HG02938 (cell line): ENCODE measurements at regions not wholly inside any gene's neighbourhood (a gene's known extent, or its start where the extent isn't known, plus 50 kb on each side); places are given as distances from the start of the nearest gene placed in this dataset.

ENCODE experiments used
- ATAC-seq: cut with Tn5 transposase; IDR thresholded peaks from one replicate; pipeline ENCODE4 v1.9.1; 2021; ENCODE audit warnings: mild to moderate bottlenecking, moderate library complexity; ENCODE audit not compliant: unreplicated experiment

DNA sequence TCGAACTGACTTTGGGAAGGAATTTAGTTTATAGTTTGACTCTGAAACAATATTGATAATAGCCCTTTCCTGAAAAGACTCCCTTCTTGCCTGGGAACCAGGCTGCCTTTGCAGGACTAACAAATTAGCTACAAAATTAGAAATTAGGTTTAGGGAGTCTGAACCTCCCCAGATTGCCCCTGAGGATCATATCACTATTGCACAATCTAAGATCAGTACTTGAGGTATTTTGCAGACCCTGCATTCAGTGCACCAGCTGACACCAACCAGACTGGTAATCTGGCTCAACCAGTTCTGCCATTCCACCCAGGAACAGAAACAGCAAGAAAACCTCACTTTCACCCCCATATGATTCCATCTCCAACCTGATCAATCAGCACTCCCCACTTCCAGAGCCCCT is 131.8 kb upstream of the GALNT5 start:
- ATAC-seq, result no peak

DNA sequence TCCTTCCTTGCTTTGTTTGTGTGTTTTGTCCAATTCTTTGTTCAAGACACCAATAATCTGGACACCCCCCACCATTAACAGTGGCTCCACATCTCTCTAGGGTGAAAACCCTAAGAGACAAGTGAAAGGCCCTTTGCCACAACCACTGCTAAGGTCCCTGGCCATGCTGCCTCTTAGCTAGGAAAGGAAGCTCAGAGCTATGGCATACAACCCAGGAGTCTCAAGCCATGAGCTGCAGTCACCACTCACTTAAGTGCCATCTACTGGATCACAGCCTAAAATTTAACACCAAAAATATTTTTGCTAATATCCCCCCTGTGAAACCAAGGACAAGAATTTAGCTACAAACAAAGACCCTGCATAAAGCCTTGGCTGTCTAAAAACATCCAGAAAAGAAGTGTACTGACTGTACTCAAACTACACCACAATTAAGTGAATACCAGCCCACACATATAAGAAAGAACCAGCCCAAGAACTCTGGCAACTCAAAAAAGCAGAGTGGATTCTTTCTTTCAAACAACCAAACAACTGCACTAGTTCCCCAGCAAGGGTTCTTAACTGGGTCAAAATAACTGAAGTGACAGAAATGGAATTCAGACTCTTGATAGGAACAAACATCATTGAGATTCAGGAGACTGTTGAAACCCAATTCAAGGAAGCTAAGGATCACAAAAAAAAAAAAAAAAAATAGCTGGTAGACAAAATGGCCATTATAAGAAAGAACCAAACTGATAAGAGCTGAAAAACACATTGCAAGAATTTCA is 130.1 kb upstream of the GALNT5 start:
- no peak for ATAC-seq

DNA sequence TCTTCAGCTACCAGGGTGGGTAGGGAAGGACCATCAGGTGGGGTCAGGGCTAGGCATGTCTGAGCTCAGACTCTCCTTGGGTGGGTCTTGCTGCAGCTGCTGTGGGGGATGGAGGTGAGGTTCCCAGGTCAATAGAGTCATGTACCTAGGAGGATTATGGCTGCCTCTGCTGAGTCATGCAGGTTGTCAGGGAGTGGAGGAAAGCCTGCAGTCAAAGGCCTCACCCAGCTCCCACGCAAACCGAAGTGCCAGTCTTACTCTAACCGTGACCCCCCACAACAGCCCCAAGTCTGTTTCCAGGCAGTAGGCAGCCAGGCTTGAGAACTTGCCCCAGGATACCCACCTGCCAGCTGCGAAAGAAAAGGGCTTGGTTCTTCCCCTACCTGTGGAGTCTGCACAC is 113.6 kb upstream of the GALNT5 start:
- ATAC-seq, result no peak

DNA sequence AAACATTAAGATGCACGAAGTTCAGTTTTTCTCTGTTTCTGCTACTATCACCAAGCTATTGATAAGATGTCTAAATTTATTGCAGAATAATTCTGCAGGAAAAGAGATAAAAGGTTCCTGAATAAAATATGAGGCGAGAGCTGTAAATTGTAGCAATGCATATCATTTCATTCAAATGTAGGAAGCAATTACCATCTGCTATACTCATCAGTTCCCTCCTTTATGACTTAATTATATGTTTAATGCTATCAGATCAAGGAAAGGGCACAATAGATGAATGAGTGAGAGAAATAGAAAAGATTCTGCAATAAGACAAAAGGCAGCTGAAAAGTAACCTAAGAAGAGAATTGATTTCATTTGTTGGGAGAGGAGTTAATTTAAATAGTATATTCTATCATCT is 108.2 kb upstream of the GALNT5 start:
- no peak for ATAC-seq

DNA sequence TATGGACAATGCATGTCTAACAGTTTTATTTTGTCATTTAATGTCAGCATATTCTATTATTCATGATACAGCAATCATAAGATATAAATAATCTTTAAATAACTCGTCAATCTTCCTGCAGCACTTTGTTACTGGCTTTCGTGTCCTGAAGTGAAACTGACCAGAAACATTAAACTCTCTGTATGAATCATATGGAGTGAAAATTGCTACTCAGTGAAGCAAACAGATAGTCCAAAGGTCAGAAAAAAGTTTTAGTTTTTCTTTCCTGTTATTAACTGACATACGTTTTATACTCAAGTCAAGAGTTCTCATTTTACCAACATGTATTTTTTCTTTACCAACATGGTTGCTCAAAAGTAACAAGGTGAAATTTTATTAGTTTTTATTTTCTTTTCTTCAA is 106.8 kb upstream of the GALNT5 start:
- peak; percentile 98 for ATAC-seq

- no peak for ATAC-seq
Measured at GRCh38 chr2:157152362-157152761, 105.1 kb upstream of the GALNT5 start.

GRCh38 chr2:157155992-157156391 is 101.5 kb upstream of the GALNT5 start:
- ATAC-seq, result no peak

DNA sequence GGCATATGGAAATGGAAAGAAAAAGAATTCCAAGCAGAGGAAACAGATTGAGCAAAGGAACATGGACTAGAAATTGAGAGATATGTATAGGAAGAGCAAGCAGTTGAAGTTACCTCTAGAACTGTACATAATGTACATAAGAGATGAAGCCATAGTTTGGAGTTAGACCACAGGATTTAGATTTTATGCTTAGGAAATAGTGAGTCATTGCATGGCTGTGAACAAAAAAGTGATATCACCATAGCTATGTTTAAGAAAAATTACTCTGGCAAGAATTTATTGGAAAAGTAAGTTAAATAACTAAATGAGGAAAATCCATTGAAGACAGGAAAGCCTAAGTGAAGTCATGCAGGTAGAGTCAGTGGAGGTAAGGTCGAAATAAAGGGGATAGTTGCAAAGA is 99.4 kb upstream of the GALNT5 start:
- ATAC-seq, result no peak

GRCh38 chr2:157159221-157159934 is 98.1 kb upstream of the GALNT5 start:
- ATAC-seq, result no peak

- no peak for ATAC-seq
Measured at GRCh38 chr2:157160111-157160510, 97.4 kb upstream of the GALNT5 start.

DNA sequence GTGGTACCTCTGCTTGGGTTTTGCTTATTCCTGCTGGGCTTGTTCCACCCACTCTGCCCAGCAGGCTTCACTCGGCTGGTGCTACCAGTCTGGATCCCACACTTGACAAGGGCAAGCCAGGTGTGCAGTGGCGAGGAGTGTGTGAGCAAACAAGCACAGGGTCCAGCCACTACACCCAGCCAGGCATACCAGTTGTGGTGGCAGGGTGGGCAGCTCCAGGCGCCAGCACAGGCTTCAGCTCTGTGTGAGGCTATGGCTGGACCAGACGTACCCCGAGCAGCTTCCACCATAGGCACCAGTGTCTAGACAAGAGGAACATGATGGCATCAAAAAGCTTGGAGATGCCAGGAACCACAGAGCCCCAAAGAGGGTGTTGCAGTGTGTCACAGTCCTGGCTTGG is 93.1 kb upstream of the GALNT5 start:
- ATAC-seq, result no peak

GRCh38 chr2:157164891-157165290 is 92.6 kb upstream of the GALNT5 start:
- no peak for ATAC-seq

- ATAC-seq, result no peak
Measured at GRCh38 chr2:157168501-157168900, 89.0 kb upstream of the GALNT5 start.

- no peak for ATAC-seq
Measured at GRCh38 chr2:157169889-157170288, 87.6 kb upstream of the GALNT5 start.

- ATAC-seq, result no peak
Measured at GRCh38 chr2:157170299-157170698, 87.2 kb upstream of the GALNT5 start.

DNA sequence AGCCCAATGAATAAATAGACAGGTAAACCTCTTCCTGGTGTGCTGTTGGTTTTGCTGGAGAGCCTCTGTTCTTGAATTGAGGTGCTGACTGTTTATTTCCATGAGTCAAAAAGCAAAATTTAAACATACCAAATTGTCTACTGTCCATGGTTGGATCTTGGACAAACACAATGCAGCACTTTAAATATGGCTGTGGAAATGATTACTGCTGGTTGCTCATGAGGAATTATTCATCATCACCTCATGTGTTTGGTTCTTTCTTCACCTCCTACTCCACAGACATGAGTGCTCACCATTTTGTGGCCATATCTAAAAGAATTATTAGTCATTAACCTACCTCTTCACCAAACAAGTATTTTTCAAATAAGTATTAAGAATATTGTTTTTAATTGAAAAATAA is 85.3 kb upstream of the GALNT5 start:
- ATAC-seq, result no peak

DNA sequence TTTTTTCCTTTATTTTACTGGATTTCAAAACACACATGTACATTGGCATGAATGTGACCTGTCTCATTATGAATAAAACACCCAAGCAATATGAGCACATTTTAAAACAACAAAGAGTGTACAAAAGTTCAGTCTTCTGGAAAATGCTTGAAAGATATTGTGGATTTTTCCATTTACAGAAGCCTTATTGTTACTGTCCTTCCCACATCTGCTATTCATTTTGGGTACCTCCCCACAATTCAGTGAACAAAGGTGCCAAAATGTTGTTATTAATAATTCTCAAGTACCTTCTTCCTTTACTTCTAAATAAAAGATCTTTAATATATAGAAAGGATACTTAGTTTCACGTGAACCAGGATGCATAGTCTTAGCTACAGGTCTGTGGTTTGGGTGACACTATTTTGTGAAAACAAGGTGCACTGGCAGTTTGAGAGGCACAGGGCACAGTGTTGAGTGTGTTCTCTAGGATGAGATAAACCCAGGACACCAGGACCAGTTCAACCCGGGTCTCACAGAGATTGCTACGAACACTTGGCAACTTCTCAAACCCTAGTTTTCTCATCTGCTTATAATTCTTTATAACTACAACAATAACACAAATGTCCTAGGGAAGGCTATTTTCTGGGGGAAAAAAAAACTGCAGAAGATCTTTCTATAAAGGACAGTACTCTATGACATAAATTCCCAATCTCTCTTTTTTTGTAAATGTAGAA is 84.5 kb upstream of the GALNT5 start:
- no peak for ATAC-seq

DNA sequence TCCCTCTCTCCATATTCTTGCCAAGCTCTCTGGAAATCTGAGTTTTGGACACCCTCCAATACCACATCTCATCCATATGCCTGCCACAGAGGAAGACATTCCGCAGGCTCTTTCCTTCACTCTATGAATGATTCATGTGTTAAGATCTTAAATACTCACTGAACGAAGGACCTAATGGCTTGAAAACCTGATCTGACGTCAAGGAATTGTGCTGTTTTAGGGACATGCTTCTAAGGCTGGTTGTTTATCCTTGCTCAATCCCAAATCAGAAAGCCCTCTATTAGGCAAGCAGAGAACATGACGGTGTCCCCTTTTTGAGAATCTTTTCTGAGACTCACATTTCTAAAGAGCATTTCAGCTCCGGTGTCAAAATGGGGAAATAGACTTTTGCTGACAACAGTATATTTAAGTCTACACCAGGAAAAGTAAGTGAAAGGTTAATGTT is 83.7 kb upstream of the GALNT5 start:
- ATAC-seq, result no peak

DNA sequence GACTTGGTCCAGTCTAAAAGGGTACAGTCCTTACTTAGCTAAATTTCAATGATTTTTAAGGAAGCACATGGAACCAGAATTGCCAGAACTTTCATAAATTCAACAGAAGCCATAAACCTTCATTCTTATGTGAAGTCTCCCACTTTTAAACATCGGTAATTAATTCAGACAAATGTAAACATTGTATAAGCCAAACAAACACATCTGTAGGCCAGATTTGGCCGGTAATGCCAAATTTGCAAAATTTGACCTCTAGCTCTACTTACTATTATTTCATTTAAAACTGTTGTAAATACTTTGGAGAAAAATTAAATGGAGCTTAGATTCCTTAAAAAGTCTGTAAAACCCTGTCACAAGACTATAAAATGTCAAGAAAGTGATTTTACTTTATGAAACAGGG is 83.2 kb upstream of the GALNT5 start:
- ATAC-seq, result no peak

- no peak for ATAC-seq
Measured at GRCh38 chr2:157176602-157177001, 80.9 kb upstream of the GALNT5 start.

DNA sequence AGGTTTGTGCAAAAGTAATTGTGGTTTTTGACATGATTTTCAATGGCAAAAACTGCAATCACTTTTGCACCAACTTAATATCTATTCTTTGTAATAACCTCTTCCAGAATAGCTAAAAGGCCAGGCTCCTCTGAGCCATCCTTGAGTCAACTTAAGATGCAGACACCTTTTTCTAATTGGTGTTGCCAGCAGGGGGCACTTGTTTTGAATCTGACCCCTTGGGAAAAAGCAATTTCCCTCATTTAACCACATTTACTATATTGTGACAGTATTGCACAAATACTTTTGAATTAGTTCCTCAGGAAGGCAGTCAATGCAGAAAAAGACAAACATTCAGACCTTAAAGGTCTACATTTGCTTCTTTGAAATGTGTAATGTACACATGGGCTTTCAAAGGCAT is 78.6 kb upstream of the GALNT5 start:
- no peak for ATAC-seq
